Panc1 (cell line): ENCODE measurements at regions not wholly inside any gene's neighbourhood (a gene's known extent, or its start where the extent isn't known, plus 50 kb on each side); places are given as distances from the start of the nearest gene placed in this dataset.

ENCODE experiments used
- ATAC-seq: fragments of 200-7000 bp; cut with Tn5 transposase; 2 replicates; pipeline ENCODE4 v1.9.1; 2020; ENCODE audit warnings: mild to moderate bottlenecking, moderate library complexity
- BruUV-seq: library from RNA; stranded (reverse); fragments of 400-500 nt; replicated peaks from 2 replicates; lab custom pipeline; 2021; lab: Mats Ljungman, UMichigan
- CTCF ChIA-PET: fragments of 300-600 bp; sonication (Branson Sonifier 250); formaldehyde crosslinking; loops from one replicate; lab custom pipeline; 2022; ENCODE audit warnings: antibody characterized with exemption; lab: Charles Lee
- POLR2A ChIA-PET: fragments of 300-600 bp; sonication (Branson Sonifier 250); formaldehyde crosslinking; loops from one replicate; lab custom pipeline; 2022; ENCODE audit warnings: antibody characterized with exemption; lab: Charles Lee
- DNase-seq: peaks from one replicate; pipeline ENCODE4 v3.0.0-alpha.2; 2010; ENCODE audit warnings: low read depth, low spot score
- H3K27ac ChIP-seq: 2 replicates; pipeline ENCODE4 v1.5.1; 2011; ENCODE audit warnings: mild to moderate bottlenecking, low read length, inconsistent platforms
- H3K27me3 ChIP-seq: fragments of 200-500 bp; sonication (Bioruptor generic); 2 replicates; pipeline ENCODE4 v1.6.0; 2014; ENCODE audit warnings: low read length, inconsistent platforms; ENCODE audit not compliant: control insufficient read depth, insufficient read depth
- H3K36me3 ChIP-seq: fragments of 200-500 bp; sonication (Bioruptor generic); 2 replicates; pipeline ENCODE4 v1.5.1; 2014; ENCODE audit warnings: inconsistent platforms, mild to moderate bottlenecking, low read length, moderate library complexity; ENCODE audit not compliant: control insufficient read depth, insufficient read depth
- H3K4me1 ChIP-seq: 2 replicates; pipeline ENCODE4 v1.5.1; 2011; ENCODE audit warnings: inconsistent platforms, mild to moderate bottlenecking, low read length, moderate library complexity; ENCODE audit not compliant: control insufficient read depth, insufficient read depth
- H3K4me3 ChIP-seq, 2 experiments: 2 replicates each; pipeline ENCODE4 v1.5.1; 2011 to 2012; ENCODE audit warnings: low read depth in 2 of 2, low read length in 2 of 2, mild to moderate bottlenecking in 2 of 2, inconsistent platforms in 1 of 2, moderate library complexity in 1 of 2
- H3K9me3 ChIP-seq: fragments of 200-500 bp; sonication (Bioruptor generic); 2 replicates; pipeline ENCODE4 v1.5.1; 2014; ENCODE audit warnings: low read depth, mild to moderate bottlenecking, inconsistent platforms, low read length, moderate library complexity; ENCODE audit not compliant: control insufficient read depth, insufficient read depth
- CTCF ChIP-seq: fragments of 450-650 bp; IDR thresholded peaks from 2 replicates; pipeline ENCODE4 v1.5.1; 2017; ENCODE audit warnings: mild to moderate bottlenecking
- POLR2AphosphoS5 ChIP-seq: IDR thresholded peaks from 2 replicates; pipeline ENCODE4 v1.6.1; 2012; ENCODE audit warnings: mild to moderate bottlenecking, low read depth, low read length, moderate library complexity
- REST ChIP-seq, 2 experiments: IDR thresholded peaks; 2 replicates each; pipeline ENCODE4 v1.6.1; 2011 to 2012; ENCODE audit warnings: low read depth in 2 of 2, control low read depth in 1 of 2, low read length in 1 of 2, mild to moderate bottlenecking in 1 of 2, moderate library complexity in 1 of 2; ENCODE audit not compliant: insufficient read depth in 1 of 2
- SIN3A ChIP-seq: IDR thresholded peaks from 2 replicates; pipeline ENCODE4 v1.6.1; 2012; ENCODE audit warnings: low read depth, mild to moderate bottlenecking, low read length, moderate library complexity, borderline replicate concordance; ENCODE audit not compliant: insufficient read depth
- TCF7L2 ChIP-seq: IDR thresholded peaks from 2 replicates; pipeline ENCODE4 v1.6.1; 2011; ENCODE audit warnings: mild to moderate bottlenecking, low read depth, low read length, inconsistent platforms
- in situ Hi-C: cut with HindIII; loops from 2 replicates; pipeline ENCODE4 v1.10.0; 2016; ENCODE audit warnings: low sequenced_read_pairs, low pct_unique_long_range_greater_than_20kb
- intact Hi-C: fragments of 100-400 bp; cut with micrococcal nuclease; formaldehyde crosslinking; loops from one replicate; pipeline ENCODE4 v1.10.0; 2022; ENCODE audit not compliant: unreplicated experiment

- no peaks in the 10 kb centered on the region for H3K9me3 ChIP-seq
Measured at GRCh38 chr3:5581743-5582142, 394.2 kb downstream of the EDEM1 start.

GRCh38 chr3:5583920-5584319 lies 396.4 kb downstream of the EDEM1 start:
- Histone ChIP-seq H3K4me3 (no peak overlapping the region), H3K9me3 (no peaks in the 10 kb centered on the region), H3K27ac (no peak overlapping the region), H3K36me3 (no peaks in the 10 kb centered on the region), H3K27me3 (no peaks in the 10 kb centered on the region), H3K4me1 (no peaks in the 10 kb centered on the region)
- intact Hi-C loops = no loop called here
- ChIA-PET CTCF (no interaction called here), POLR2A (no interaction called here)
- BruUV-seq = no TSS peak
- no peak for ATAC-seq
- no peak for DNase-seq
- TF ChIP-seq POLR2AphosphoS5 = no peak
- TF ChIP-seq TCF7L2 = no peak
- no peak for TF ChIP-seq CTCF
- no peak for TF ChIP-seq SIN3A
- TF ChIP-seq REST (IDR thresholded peaks at IDR 0.05; ENCODE audit: insufficient read depth in 1 of 2, low read depth in 2 of 2, low read length in 1 of 2) = no peak
- in situ Hi-C loops = no loop called here

More at GRCh38 chr3:5581743-5582142, 394.2 kb downstream of the EDEM1 start:
- POLR2A ChIA-PET = no interaction called here
- CTCF ChIA-PET = no interaction called here
- no TSS peak for BruUV-seq
- DNase-seq (no peak), ATAC-seq (no peak)
- in situ Hi-C loops (no loop called here), intact Hi-C loops (no loop called here)
- TF ChIP-seq POLR2AphosphoS5 = no peak
- TF ChIP-seq CTCF = no peak
- no peak for TF ChIP-seq REST (IDR thresholded peaks at IDR 0.05; ENCODE audit: insufficient read depth in 1 of 2, low read depth in 2 of 2, low read length in 1 of 2)
- TF ChIP-seq SIN3A = no peak
- TF ChIP-seq TCF7L2 = no peak
- no peaks in the 10 kb centered on the region for H3K36me3 ChIP-seq
- no peak overlapping the region for H3K27ac ChIP-seq
- H3K4me3 ChIP-seq = no peak overlapping the region
- no peaks in the 10 kb centered on the region for H3K27me3 ChIP-seq
- H3K4me1 ChIP-seq = no peaks in the 10 kb centered on the region
